ENCODE measurements at regions not wholly inside any gene's neighbourhood (a gene's known extent, or its start where the extent isn't known, plus 50 kb on each side); places are given as distances from the start of the nearest gene placed in this dataset.
"Not testable (repeated sequence)": the region's sequence is repeated elsewhere in the genome, so short reads cannot be mapped to it uniquely, and the experiment has no call there.

- Histone ChIP-seq H3K27ac (no peak overlapping the region), H3K27me3 (no peaks in the 10 kb centered on the region), H3K36me3 (no peaks in the 10 kb centered on the region), H3K4me1 (peaks cover 0 to 23% (median 7%) of the 10 kb centered on the region in 12 donors), H3K4me3 (no peak overlapping the region), H3K9me3 (peaks cover 0 to 13% (median 0%) of the 10 kb centered on the region in 12 donors)
- DNase-seq (no peak), ATAC-seq (peak; percentile 65 to 91 (median 82))
- 51 to 60% (median 54%) methylated on average over 4 of the region's 4 CpGs for WGBS, 4 donors
- intact Hi-C loops (cut with DNase I) = loop anchor here in 2 of 10 donors (5.0 to 10.0 kb wide), 2 partner anchors 135 to 162 kb away; partner anchors contain the start of gene GLUL (in 1 of the 2)
- no peak for TF ChIP-seq CTCF (IDR thresholded peaks at IDR 0.05)
- no peak for TF ChIP-seq POLR2A (IDR thresholded peaks at IDR 0.05)
Observed at GRCh38 chr1:182229921-182230491, 161.6 kb downstream of the GLUL start.

GRCh38 chr1:182229451-182229850 lies 162.1 kb downstream of the GLUL start:
- ATAC-seq (no peak), DNase-seq (no peak)
- Histone ChIP-seq H3K27ac (no peak overlapping the region), H3K4me3 (no peak overlapping the region), H3K36me3 (no peaks in the 10 kb centered on the region), H3K4me1 (peaks cover 0 to 23% (median 7%) of the 10 kb centered on the region in 12 donors), H3K27me3 (no peaks in the 10 kb centered on the region), H3K9me3 (peaks cover 0 to 13% (median 0%) of the 10 kb centered on the region in 12 donors)
- intact Hi-C loops (cut with DNase I) = no loop called here
- 78 to 88% (median 83%) methylated on average over 4 of the region's 4 CpGs for WGBS, 4 donors
- TF ChIP-seq POLR2A (IDR thresholded peaks at IDR 0.05) = no peak
- no peak for TF ChIP-seq CTCF (IDR thresholded peaks at IDR 0.05)

- intact Hi-C loops (cut with DNase I) = no loop called here
- Histone ChIP-seq H3K27ac (peak overlapping the region in 1 of 12 donors; percentile 6), H3K4me1 (peaks cover 0 to 23% (median 7%) of the 10 kb centered on the region in 12 donors), H3K4me3 (no peak overlapping the region), H3K9me3 (peaks cover 0 to 20% (median 0%) of the 10 kb centered on the region in 12 donors), H3K27me3 (no peaks in the 10 kb centered on the region), H3K36me3 (no peaks in the 10 kb centered on the region)
- 63 to 79% (median 74%) methylated on average over 4 of the region's 4 CpGs for WGBS, 4 donors
- TF ChIP-seq POLR2A (IDR thresholded peaks at IDR 0.05) = no peak
- TF ChIP-seq CTCF (IDR thresholded peaks at IDR 0.05) = no peak
- DNase-seq (no peak), ATAC-seq (no peak)
Observed at GRCh38 chr1:182227864-182228547, 163.6 kb downstream of the GLUL start.

GRCh38 chr1:182226618-182227017 lies 165.0 kb downstream of the GLUL start:
- DNase-seq (no peak), ATAC-seq (no peak)
- peaks cover 0 to 17% (median 5%) of the 10 kb centered on the region in 12 donors for H3K4me1 ChIP-seq
- H3K4me3 ChIP-seq = no peak overlapping the region
- TF ChIP-seq POLR2A (IDR thresholded peaks at IDR 0.05) = no peak
- no peak for TF ChIP-seq CTCF (IDR thresholded peaks at IDR 0.05)
- H3K27me3 ChIP-seq = no peaks in the 10 kb centered on the region
- no peaks in the 10 kb centered on the region for H3K36me3 ChIP-seq
- no peak overlapping the region for H3K27ac ChIP-seq
- peaks cover 0 to 31% (median under 1%) of the 10 kb centered on the region in 12 donors for H3K9me3 ChIP-seq
- intact Hi-C loops (cut with DNase I) = no loop called here
- 93 to 99% (median 97%) methylated on average over 2 of the region's 2 CpGs for WGBS, 4 donors

GRCh38 chr1:182225755-182226154 lies 164.2 kb upstream of the ZNF648 start:
- Histone ChIP-seq H3K9me3 (peaks cover 0 to 39% (median under 1%) of the 10 kb centered on the region in 12 donors), H3K4me1 (peaks cover 0 to 14% (median 5%) of the 10 kb centered on the region in 12 donors)
- H3K27me3 ChIP-seq; H3K4me3 ChIP-seq; intact Hi-C loops (cut with DNase I); H3K27ac ChIP-seq; H3K36me3 ChIP-seq: not testable (repeated sequence)
- 31 to 43% (median 34%) methylated on average over 3 of the region's 3 CpGs for WGBS, 4 donors
- ATAC-seq (peak in 3 of 4 donors; percentile 57 to 89 (median 81)), DNase-seq (peak in 1 of 5 donors; percentile 40)

GRCh38 chr1:182221990-182222389 lies 160.5 kb upstream of the ZNF648 start:
- H3K36me3 ChIP-seq; DNase-seq; H3K27ac ChIP-seq; H3K4me3 ChIP-seq; intact Hi-C loops (cut with DNase I); H3K27me3 ChIP-seq; ATAC-seq; H3K4me1 ChIP-seq: not testable (repeated sequence)
- 74 to 84% (median 81%) methylated on average over 2 of the region's 2 CpGs for WGBS, 4 donors
- H3K9me3 ChIP-seq = peaks cover 0 to 39% (median under 1%) of the 10 kb centered on the region in 12 donors

- H3K4me1 ChIP-seq; H3K4me3 ChIP-seq; ATAC-seq; H3K27ac ChIP-seq; H3K36me3 ChIP-seq; intact Hi-C loops (cut with DNase I); H3K27me3 ChIP-seq; DNase-seq: not testable (repeated sequence)
- 87 to 97% (median 92%) methylated on average over 1 of the region's 1 CpG for WGBS, 4 donors
- H3K9me3 ChIP-seq = peaks cover 0 to 33% (median under 1%) of the 10 kb centered on the region in 12 donors
Observed at GRCh38 chr1:182221367-182221766, 159.9 kb upstream of the ZNF648 start.

Measured in heart left ventricle (tissue), 16 donors.